GM21528 (cell line): ENCODE measurements at regions not wholly inside any gene's neighbourhood (a gene's known extent, or its start where the extent isn't known, plus 50 kb on each side); places are given as distances from the start of the nearest gene placed in this dataset.

ENCODE experiments used
- ATAC-seq: cut with Tn5 transposase; IDR thresholded peaks from one replicate; pipeline ENCODE4 v1.9.1; 2021; ENCODE audit warnings: mild to moderate bottlenecking, moderate library complexity; ENCODE audit not compliant: unreplicated experiment, low FRiP score

- ATAC-seq = no peak
Measured at GRCh38 chr3:24740326-24740725, 245.7 kb upstream of the THRB start.

GRCh38 chr3:24741506-24741905 is 246.9 kb upstream of the THRB start:
- ATAC-seq = no peak

- no peak for ATAC-seq
Measured at GRCh38 chr3:24748520-24748919, 253.9 kb upstream of the THRB start.

GRCh38 chr3:24751020-24751419 is 256.4 kb upstream of the THRB start:
- no peak for ATAC-seq

GRCh38 chr3:24756101-24756888 is 261.6 kb upstream of the THRB start:
- ATAC-seq = no peak

DNA sequence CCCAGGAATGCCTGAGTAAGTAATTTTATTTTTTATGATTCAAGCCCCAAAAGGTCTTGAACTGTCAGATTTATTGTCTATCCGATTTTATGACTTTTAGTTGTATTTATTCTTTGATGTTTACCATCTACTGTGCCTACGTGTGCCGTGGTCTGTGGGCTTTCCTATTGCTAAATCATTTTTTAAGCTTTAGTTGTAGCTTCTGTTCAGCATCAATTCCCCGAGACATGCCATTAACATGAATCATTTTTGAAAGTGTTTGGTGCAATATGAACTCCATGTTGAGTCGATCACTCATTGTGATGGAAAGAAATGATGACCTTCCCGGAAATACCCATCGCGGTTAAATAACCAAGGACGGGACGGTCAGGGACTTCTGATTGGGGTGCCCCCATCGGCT is 268.7 kb upstream of the THRB start:
- no peak for ATAC-seq

DNA sequence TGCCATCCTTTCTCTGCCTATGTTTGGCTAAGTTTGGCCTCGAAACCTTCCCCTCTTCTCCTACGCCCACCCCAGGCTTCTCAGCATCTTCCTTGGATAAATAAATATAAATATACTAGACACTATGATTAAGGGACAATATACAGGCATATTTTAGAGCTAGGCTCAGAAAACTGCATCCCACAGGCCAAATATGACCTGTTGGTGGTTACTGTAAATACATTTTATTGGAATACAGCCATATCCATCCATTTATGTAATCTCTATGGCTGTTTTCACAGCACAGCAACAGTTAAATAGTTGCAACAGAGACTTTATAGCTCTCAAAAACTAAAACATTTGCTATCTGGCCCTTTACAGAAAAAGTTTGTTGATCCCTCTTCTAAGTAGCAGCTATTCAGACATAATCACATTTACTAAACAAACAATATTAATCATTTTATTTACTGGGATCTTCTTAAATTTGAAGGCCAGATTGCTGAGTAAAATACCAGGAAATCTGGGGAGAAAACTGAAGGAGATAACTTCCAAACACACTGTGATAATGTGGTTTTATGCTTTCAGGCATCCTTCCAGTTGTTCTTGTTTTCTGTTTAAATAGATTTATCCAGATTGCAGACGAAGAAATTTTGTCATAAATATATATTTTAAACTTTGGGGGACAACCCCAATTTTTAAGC is 269.7 kb upstream of the THRB start:
- ATAC-seq = no peak

- ATAC-seq = no peak
Measured at GRCh38 chr3:24765399-24765798, 270.7 kb upstream of the THRB start.

DNA sequence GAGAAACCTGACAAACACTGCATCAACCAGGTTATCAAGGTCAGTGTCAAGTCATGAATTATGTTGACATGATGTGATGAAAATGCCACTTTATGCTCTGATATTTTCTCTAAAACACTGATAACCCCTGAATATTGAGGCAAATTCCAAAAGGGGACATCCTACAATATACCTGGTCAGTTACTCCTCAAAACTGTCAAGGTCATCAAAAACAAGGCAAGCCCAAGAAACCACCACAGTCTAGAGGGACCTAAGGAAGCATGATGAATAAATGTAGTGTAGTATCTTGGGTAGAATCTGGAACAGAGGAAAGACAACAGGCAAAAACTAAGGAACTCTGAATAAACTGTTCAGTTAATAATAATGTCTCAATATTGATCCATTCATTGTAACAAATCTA is 275.3 kb upstream of the THRB start:
- no peak for ATAC-seq

DNA sequence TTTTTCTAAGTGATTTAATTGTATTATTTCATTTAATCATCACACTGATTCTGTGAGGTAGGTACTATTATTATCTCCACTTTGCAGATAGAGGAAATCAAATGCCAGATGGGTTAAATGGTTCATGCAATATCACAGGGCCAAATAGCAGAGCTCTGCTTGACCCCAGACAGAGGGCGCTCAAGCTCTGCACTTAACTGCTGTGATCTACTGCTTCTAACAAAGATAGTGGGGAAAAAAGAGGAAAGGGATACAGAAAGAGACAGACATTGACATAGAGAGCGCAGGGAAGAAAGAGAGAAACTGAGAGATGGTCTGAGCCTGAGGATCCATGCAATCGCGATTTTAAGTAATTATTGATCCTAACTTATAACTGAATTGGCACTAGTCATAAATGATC is 279.1 kb upstream of the THRB start:
- peak; percentile 82 for ATAC-seq

- no peak for ATAC-seq
Measured at GRCh38 chr3:24780991-24781390, 286.3 kb upstream of the THRB start.

GRCh38 chr3:24781454-24781853 is 286.8 kb upstream of the THRB start:
- ATAC-seq = no peak

- ATAC-seq = no peak
Measured at GRCh38 chr3:24793896-24794295, 299.2 kb upstream of the THRB start.

- ATAC-seq = peak; percentile 93
Measured at GRCh38 chr3:24802614-24803013, 308.0 kb upstream of the THRB start.

GRCh38 chr3:24804095-24804494 is 309.4 kb upstream of the THRB start:
- ATAC-seq = no peak

DNA sequence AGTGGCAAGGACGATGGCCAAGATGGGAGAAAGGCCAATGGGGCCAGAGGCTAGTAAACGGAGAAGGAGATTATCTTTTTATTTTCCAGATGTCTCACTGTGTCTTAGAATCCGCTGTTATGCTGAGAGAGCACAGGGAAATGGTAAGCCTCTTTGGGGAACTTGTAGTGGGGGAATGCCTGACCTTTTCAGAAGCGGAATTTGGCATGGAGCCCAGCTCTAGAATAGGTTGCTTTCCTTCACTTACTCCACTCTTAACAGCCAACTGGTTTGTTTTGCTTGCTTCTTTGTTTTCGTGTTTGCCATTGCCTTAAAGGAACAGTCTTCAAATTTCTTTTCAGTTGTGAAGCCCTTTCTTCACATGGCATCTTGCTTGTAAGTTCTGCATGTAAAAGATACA is 316.2 kb upstream of the THRB start:
- no peak for ATAC-seq

- ATAC-seq = no peak
Measured at GRCh38 chr3:24812116-24812515, 317.5 kb upstream of the THRB start.

GRCh38 chr3:24818055-24818454 is 323.4 kb upstream of the THRB start:
- ATAC-seq = no peak

DNA sequence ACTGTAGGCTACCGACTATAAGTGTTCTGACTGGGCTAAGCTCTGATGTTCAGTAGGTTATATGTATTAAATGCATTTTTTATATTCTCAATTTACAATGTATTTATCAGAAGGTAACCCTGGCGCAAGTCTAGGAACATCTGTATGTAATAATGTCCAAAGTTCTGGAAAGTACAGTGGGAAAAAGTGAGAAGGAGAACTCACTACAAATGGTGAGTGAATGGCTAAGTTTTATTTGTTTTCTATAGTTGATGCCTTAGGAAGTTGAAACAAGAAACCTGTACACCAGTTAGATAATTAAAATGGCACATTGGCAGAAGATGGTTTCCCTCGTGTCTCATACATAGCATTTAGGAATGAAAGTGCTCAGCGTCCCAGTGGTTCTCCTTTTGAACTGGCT is 333.4 kb upstream of the THRB start:
- ATAC-seq = no peak

DNA sequence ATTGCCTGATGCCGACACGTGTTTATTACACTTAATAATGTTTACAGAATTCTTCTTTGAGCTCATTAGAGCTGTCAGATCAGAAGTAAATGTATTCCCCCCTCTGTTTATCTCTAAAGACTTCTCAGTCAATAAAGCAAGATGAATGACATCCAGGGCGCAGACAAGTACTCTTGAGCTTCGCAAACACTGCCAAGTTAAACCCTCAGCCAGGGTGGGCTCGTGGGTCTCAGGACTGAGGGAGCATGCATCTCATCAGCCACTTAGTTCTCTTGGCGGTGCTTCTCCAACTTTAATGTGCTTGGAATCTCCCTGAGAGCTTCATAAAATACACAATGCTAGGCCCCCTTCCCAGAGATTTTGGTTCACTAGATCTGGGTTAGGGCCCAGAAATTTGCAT is 333.9 kb upstream of the THRB start:
- ATAC-seq = no peak

DNA sequence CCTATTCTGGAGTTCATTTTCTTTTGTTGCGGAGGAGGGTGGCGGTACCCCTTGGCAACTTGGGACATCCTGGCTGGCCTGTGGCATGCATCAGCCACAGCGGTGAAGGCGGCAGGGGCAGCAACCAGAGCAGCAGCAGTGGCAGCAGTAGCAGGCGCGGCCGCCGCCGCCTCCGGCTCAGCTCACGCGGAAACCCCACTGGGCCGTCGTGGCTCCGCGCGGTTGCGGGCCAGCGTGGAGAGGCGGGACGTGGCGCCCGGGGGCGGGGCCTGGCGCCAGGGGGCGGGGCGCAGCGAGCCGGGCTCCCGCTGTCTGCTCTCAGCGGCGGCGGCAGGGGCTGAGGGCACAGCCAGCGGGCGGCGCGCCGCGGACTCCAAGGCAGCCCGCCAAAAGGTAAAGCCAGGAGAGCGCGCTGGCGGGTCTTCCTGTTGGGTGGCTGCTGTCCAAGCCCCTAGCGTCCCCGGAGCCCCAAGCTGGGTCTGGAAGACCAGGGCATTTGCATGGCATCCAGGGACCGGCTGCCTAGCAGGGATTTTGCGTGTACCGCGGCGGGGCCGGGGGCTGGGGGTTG is 334.4 kb upstream of the THRB start:
- no peak for ATAC-seq
